Natural killer cell treated with Interleukin-12 subunit alpha and Interleukin-12 subunit beta and Interleukin-15 and Interleukin-18, amount 100 ng/mL, for 72 hours (primary cell): ENCODE measurements at regions not wholly inside any gene's neighbourhood (a gene's known extent, or its start where the extent isn't known, plus 50 kb on each side); places are given as distances from the start of the nearest gene placed in this dataset.
"Not testable (repeated sequence)": the region's sequence is repeated elsewhere in the genome, so short reads cannot be mapped to it uniquely, and the experiment has no call there.

Experiments used
- ATAC-seq, 2 donors: fragments of 150-1000 bp; cut with Tn5 transposase in 1 of 2; sonication (Bioruptor Pico), chemical (Tn5 transposase) in 1 of 2; 2 replicates each; pipeline ENCODE4 v1.10.0; 2021
- DNase-seq: peaks from one replicate; pipeline ENCODE4 v3.0.0; 2022; ENCODE audit warnings: low spot score
- H3K27ac Mint-ChIP-seq, 2 donors: 1 replicate in 1 of 2; 2 replicates in 1 of 2; pipeline ENCODE4 v1.8.0; 2022; ENCODE audit warnings: mixed read lengths in 2 of 2, mild to moderate bottlenecking in 1 of 2, moderate library complexity in 1 of 2
- H3K27me3 Mint-ChIP-seq, 2 donors: 1 replicate in 1 of 2; 2 replicates in 1 of 2; pipeline ENCODE4 v1.8.0; 2022; ENCODE audit warnings: mixed read lengths in 2 of 2
- H3K36me3 Mint-ChIP-seq: one replicate; pipeline ENCODE4 v1.8.0; 2022; ENCODE audit warnings: mixed read lengths
- H3K4me1 Mint-ChIP-seq, 2 donors: 1 replicate in 1 of 2; 2 replicates in 1 of 2; pipeline ENCODE4 v1.8.0; 2022; ENCODE audit warnings: low read depth in 2 of 2, mixed read lengths in 2 of 2, mild to moderate bottlenecking in 1 of 2
- H3K4me3 Mint-ChIP-seq: one replicate; pipeline ENCODE4 v1.8.0; 2022; ENCODE audit warnings: mixed read lengths
- H3K9me3 Mint-ChIP-seq: 2 replicates; pipeline ENCODE4 v1.8.0; 2022; ENCODE audit warnings: mixed read lengths

GRCh38 chr22:49518436-49518970 lies 309.2 kb downstream of the BRD1 start:
- H3K27ac Mint-ChIP-seq = no peak overlapping the region
- no peaks in the 10 kb centered on the region for H3K27me3 Mint-ChIP-seq
- H3K4me1 Mint-ChIP-seq = peaks cover 7 to 9% of the 10 kb centered on the region in 2 donors
- H3K36me3 Mint-ChIP-seq = no peaks in the 10 kb centered on the region
- no peak overlapping the region for H3K4me3 Mint-ChIP-seq
- no peak for DNase-seq
- H3K9me3 Mint-ChIP-seq = no peaks in the 10 kb centered on the region
- no peak for ATAC-seq

DNA sequence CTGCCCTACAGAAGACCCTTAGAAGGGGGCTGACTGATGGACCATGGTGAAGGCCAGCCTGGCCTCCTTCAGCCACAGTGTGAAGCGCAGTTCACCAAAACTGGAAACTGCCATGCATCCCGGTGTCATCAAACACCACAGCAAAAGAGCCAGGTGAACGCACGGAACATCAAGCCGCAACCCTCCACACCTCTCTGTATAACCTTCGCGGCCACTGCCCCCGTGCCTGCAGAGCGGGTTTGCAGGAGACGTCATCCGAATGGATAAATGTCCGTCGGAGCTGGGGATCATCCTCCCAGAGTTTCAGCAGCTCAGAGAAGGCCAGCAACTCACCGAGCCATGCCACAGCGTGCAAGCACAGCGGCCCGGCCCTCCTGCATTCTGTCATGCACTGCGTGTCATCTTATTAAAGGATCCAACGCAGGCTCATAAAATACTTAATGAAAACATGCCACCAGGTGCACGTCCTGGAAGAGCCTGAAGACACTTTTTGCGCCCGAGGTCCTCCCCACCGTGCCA lies 309.9 kb downstream of the BRD1 start:
- Mint-ChIP-seq H3K9me3 (no peaks in the 10 kb centered on the region), H3K36me3 (no peaks in the 10 kb centered on the region), H3K27me3 (no peaks in the 10 kb centered on the region), H3K4me3 (no peak overlapping the region), H3K4me1 (peaks cover 8 to 11% of the 10 kb centered on the region in 2 donors), H3K27ac (no peak overlapping the region)
- ATAC-seq (no peak), DNase-seq (no peak)

DNA sequence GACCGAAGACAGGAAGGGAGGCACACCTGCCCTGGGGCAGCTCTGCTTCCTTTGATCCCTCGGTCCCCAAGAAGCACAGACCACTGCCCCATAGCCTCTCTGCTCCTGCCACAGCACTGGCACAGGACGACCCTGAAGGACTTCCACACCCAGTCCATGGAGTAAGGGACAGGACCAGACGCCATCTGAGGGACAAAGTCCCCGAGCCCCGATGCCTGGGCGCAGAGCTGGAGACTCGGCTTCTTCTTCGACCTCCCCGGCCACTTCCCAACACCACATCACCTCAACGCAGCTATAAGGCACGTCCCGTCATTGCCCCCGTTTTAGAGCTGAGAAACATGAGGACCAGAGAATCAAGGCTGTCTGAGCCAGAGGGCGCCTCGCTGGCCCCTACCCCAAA lies 310.5 kb downstream of the BRD1 start:
- no peak overlapping the region for H3K27ac Mint-ChIP-seq

GRCh38 chr22:49515475-49515874 lies 312.2 kb downstream of the BRD1 start:
- H3K4me3 Mint-ChIP-seq = no peak overlapping the region
- DNase-seq = no peak
- no peak overlapping the region for H3K27ac Mint-ChIP-seq

More for the DNA sequence above, 310.5 kb downstream of the BRD1 start:
- no peak for ATAC-seq
- no peak overlapping the region for H3K4me3 Mint-ChIP-seq
- H3K4me1 Mint-ChIP-seq = peaks cover 7 to 13% of the 10 kb centered on the region in 2 donors
- no peaks in the 10 kb centered on the region for H3K9me3 Mint-ChIP-seq
- no peak for DNase-seq
- no peaks in the 10 kb centered on the region for H3K36me3 Mint-ChIP-seq
- no peaks in the 10 kb centered on the region for H3K27me3 Mint-ChIP-seq

DNA sequence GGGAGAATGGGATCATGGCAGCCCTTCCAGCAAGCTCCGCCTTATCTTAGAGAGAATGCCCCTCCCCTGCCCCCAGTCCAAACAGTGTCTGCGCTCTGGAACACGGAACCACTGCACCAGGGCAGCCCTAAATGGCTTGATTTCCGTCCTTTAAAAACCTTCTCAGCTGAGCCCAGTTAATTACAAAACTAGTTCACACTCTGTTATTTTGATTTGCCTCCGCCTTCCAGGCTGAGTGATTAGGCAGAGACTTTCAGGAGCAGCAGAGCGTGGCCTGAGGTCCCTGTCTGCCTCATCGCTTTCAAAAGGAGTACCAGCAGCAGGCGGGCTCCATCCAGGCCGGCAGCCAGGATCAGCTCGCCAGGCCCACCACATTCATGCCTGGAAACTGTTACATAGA lies 313.0 kb downstream of the BRD1 start:
- no peaks in the 10 kb centered on the region for H3K9me3 Mint-ChIP-seq
- H3K36me3 Mint-ChIP-seq = peaks cover 8% of the 10 kb centered on the region

More at GRCh38 chr22:49515475-49515874, 312.2 kb downstream of the BRD1 start:
- Mint-ChIP-seq H3K36me3 (peaks cover 8% of the 10 kb centered on the region), H3K27me3 (no peaks in the 10 kb centered on the region), H3K9me3 (no peaks in the 10 kb centered on the region), H3K4me1 (peaks cover 15 to 23% of the 10 kb centered on the region in 2 donors)
- ATAC-seq = no peak

GRCh38 chr22:49514211-49514610 lies 313.5 kb downstream of the BRD1 start:
- H3K4me1 Mint-ChIP-seq = peaks cover 15 to 23% of the 10 kb centered on the region in 2 donors
- H3K27ac Mint-ChIP-seq = peak overlapping the region in 1 of 2 donors; percentile 41
- no peaks in the 10 kb centered on the region for H3K27me3 Mint-ChIP-seq
- no peak for DNase-seq
- no peak overlapping the region for H3K4me3 Mint-ChIP-seq
- H3K9me3 Mint-ChIP-seq = no peaks in the 10 kb centered on the region
- H3K36me3 Mint-ChIP-seq = peaks cover 8% of the 10 kb centered on the region
- no peak for ATAC-seq

More for the DNA sequence above, 313.0 kb downstream of the BRD1 start:
- no peak for DNase-seq
- no peak overlapping the region for H3K27ac Mint-ChIP-seq
- H3K4me1 Mint-ChIP-seq = peaks cover 15 to 23% of the 10 kb centered on the region in 2 donors
- H3K4me3 Mint-ChIP-seq = no peak overlapping the region
- no peak for ATAC-seq
- no peaks in the 10 kb centered on the region for H3K27me3 Mint-ChIP-seq

GRCh38 chr22:49513358-49513851 lies 314.3 kb downstream of the BRD1 start:
- Mint-ChIP-seq H3K27me3 (no peaks in the 10 kb centered on the region), H3K36me3 (peaks cover 8% of the 10 kb centered on the region), H3K4me1 (peaks cover 15 to 23% of the 10 kb centered on the region in 2 donors), H3K27ac (peak overlapping the region in 1 of 2 donors; percentile 41), H3K4me3 (no peak overlapping the region), H3K9me3 (no peaks in the 10 kb centered on the region)
- ATAC-seq (no peak), DNase-seq (no peak)

GRCh38 chr22:49512487-49513165 lies 315.0 kb downstream of the BRD1 start:
- Mint-ChIP-seq H3K27me3 (no peaks in the 10 kb centered on the region), H3K36me3 (peaks cover 8% of the 10 kb centered on the region), H3K9me3 (no peaks in the 10 kb centered on the region), H3K27ac (peak overlapping the region; percentile 85), H3K4me3 (no peak overlapping the region), H3K4me1 (peaks cover 15 to 23% of the 10 kb centered on the region in 2 donors)
- ATAC-seq = no peak
- no peak for DNase-seq

DNA sequence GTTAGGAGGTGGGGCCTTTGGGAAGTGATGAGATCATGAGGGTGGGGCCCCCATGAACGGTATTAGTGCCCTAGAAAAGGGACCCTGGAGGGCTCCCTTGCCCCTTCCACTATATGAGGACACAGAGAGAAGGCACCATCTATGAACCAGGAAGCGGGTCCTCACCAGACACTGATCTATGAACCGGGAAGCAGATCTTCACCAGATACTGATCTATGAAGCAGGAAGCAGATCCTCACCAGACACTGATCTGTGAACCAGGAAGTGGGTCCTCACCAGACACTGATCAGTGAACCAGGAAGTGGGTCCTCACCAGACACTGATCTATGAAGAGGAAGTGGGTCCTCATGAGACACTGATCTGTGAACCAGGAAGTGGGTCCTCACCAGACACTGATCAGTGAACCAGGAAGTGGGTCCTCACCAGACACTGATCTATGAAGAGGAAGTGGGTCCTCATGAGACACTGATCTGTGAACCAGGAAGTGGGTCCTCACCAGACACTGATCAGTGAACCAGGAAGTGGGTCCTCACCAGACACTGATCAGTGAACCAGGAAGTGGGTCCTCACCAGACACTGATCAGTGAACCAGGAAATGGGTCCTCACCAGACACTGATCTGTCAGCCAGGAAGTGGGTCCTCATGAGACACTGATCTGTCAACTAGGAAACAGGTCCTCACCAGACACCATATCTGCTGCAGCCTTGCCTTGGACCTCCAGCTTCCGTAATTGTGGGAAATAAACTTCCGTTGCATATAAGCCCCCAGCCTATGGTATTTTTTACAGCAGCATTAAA lies 316.1 kb downstream of the BRD1 start:
- H3K36me3 Mint-ChIP-seq, ATAC-seq, H3K9me3 Mint-ChIP-seq, DNase-seq, H3K27me3 Mint-ChIP-seq: not testable (repeated sequence)
- Mint-ChIP-seq H3K4me3 (peak overlapping the region; percentile 53), H3K4me1 (peaks cover 15 to 23% of the 10 kb centered on the region in 2 donors), H3K27ac (peak overlapping the region; percentile 85 to 97)

GRCh38 chr22:49510718-49511117 lies 317.0 kb downstream of the BRD1 start:
- DNase-seq = no peak
- no peak for ATAC-seq
- Mint-ChIP-seq H3K4me1 (peaks cover 15 to 19% of the 10 kb centered on the region in 2 donors), H3K27me3 (no peaks in the 10 kb centered on the region), H3K9me3 (no peaks in the 10 kb centered on the region), H3K4me3 (peak overlapping the region; percentile 53), H3K36me3 (peaks cover 8% of the 10 kb centered on the region), H3K27ac (peak overlapping the region; percentile 85 to 97)

GRCh38 chr22:49509016-49509415 lies 318.7 kb downstream of the BRD1 start:
- no peaks in the 10 kb centered on the region for H3K27me3 Mint-ChIP-seq
- peaks cover 8% of the 10 kb centered on the region for H3K36me3 Mint-ChIP-seq
- H3K9me3 Mint-ChIP-seq = no peaks in the 10 kb centered on the region
- no peak overlapping the region for H3K4me3 Mint-ChIP-seq
- DNase-seq = no peak
- H3K27ac Mint-ChIP-seq = no peak overlapping the region
- ATAC-seq = no peak
- H3K4me1 Mint-ChIP-seq = peaks cover 15 to 18% of the 10 kb centered on the region in 2 donors

- Mint-ChIP-seq H3K27ac (no peak overlapping the region), H3K9me3 (no peaks in the 10 kb centered on the region), H3K36me3 (peaks cover 8% of the 10 kb centered on the region), H3K4me3 (no peak overlapping the region), H3K27me3 (no peaks in the 10 kb centered on the region), H3K4me1 (peaks cover 11 to 14% of the 10 kb centered on the region in 2 donors)
- no peak for ATAC-seq
- no peak for DNase-seq
These were observed 319.1 kb downstream of the BRD1 start for GRCh38 chr22:49508561-49508960.

DNA sequence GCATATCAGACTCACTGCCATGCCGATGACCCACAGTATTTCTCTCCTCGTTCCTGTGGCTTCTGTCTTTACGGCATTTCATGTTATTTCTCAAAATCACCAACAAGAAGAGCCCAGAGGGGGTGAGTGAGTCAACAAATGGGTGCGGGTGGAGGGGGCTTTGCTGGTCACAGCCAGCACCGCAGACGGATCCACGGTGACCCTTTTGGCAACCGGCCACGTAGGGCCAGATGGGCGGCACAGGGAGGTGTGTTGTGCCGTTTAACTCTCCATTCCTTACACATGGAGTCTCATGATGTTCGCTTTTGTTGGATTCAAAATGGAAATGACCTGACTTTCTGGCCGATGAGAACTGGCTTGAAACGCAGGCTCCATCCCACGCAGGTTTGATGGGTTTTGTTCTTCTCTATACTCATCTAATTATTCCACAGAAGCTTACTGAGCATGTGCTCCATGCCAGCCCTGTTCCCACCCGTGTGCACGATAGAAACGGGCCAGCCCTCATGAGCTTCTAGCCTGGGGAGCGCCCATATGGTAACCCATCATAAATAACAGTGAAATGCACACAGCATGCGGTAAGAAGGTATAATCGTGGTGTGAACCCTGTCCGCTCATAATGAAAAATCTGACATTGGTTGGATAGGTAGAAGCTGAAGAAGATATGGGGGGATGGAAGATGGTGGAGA lies 319.9 kb downstream of the BRD1 start:
- H3K4me1 Mint-ChIP-seq = peaks cover 10 to 12% of the 10 kb centered on the region in 2 donors
- peaks cover 8% of the 10 kb centered on the region for H3K36me3 Mint-ChIP-seq
- DNase-seq = no peak
- no peak overlapping the region for H3K27ac Mint-ChIP-seq
- ATAC-seq = no peak
- H3K9me3 Mint-ChIP-seq = no peaks in the 10 kb centered on the region
- H3K4me3 Mint-ChIP-seq = no peak overlapping the region
- H3K27me3 Mint-ChIP-seq = no peaks in the 10 kb centered on the region
